ENCODE measurements at regions not wholly inside any gene's neighbourhood (a gene's known extent, or its start where the extent isn't known, plus 50 kb on each side); places are given as distances from the start of the nearest gene placed in this dataset.
"Not testable (repeated sequence)": the region's sequence is repeated elsewhere in the genome, so short reads cannot be mapped to it uniquely, and the experiment has no call there.

- DNase-seq: no peak
These were observed 385.5 kb upstream of the HNRNPA3 start for GRCh38 chr2:176826984-176827668.

GRCh38 chr2:176830362-176830761, 382.2 kb upstream of the HNRNPA3 start:
- DNase-seq: no peak

GRCh38 chr2:176832086-176832485, 380.5 kb upstream of the HNRNPA3 start:
- no peak for DNase-seq

GRCh38 chr2:176833671-176834070, 378.9 kb upstream of the HNRNPA3 start:
- no peak for DNase-seq

GRCh38 chr2:176834226-176834625, 378.4 kb upstream of the HNRNPA3 start:
- no peak for DNase-seq

- no peak for DNase-seq
These were observed 369.4 kb upstream of the HNRNPA3 start for GRCh38 chr2:176843208-176843607.

- no peak for DNase-seq
These were observed 368.1 kb upstream of the HNRNPA3 start for GRCh38 chr2:176844461-176844860.

GRCh38 chr2:176845718-176846117, 366.9 kb upstream of the HNRNPA3 start:
- DNase-seq: no peak

GRCh38 chr2:176847575-176847974, 365.0 kb upstream of the HNRNPA3 start:
- no peak for DNase-seq

GRCh38 chr2:176848844-176849243, 363.8 kb upstream of the HNRNPA3 start:
- DNase-seq: no peak

GRCh38 chr2:176851200-176851888, 361.2 kb upstream of the HNRNPA3 start:
- no peak for DNase-seq

- no peak for DNase-seq
These were observed 360.6 kb upstream of the HNRNPA3 start for GRCh38 chr2:176851889-176852483.

- DNase-seq: no peak
These were observed 359.9 kb upstream of the HNRNPA3 start for GRCh38 chr2:176852667-176853066.

- DNase-seq: no peak
These were observed 358.5 kb upstream of the HNRNPA3 start for GRCh38 chr2:176854062-176854461.

- no peak for DNase-seq
These were observed 357.7 kb upstream of the HNRNPA3 start for GRCh38 chr2:176854878-176855277.

GRCh38 chr2:176856683-176857082, 355.9 kb upstream of the HNRNPA3 start:
- no peak for DNase-seq

GRCh38 chr2:176865336-176865735, 347.3 kb upstream of the HNRNPA3 start:
- DNase-seq: no peak

- no peak for DNase-seq
These were observed 340.2 kb upstream of the HNRNPA3 start for GRCh38 chr2:176872406-176872805.

GRCh38 chr2:176873403-176873802, 339.2 kb upstream of the HNRNPA3 start:
- no peak for DNase-seq

- DNase-seq: no peak
These were observed 336.0 kb upstream of the HNRNPA3 start for GRCh38 chr2:176876493-176877103.

GRCh38 chr2:176879426-176879995, 333.1 kb upstream of the HNRNPA3 start:
- no peak for DNase-seq

GRCh38 chr2:176882045-176882444, 330.5 kb upstream of the HNRNPA3 start:
- not testable (repeated sequence) for DNase-seq

GRCh38 chr2:176885001-176885643, 327.5 kb upstream of the HNRNPA3 start:
- DNase-seq: no peak
